Muscle layer of duodenum (tissue), 2 donors: ENCODE measurements at regions not wholly inside any gene's neighbourhood (a gene's known extent, or its start where the extent isn't known, plus 50 kb on each side); places are given as distances from the start of the nearest gene placed in this dataset.
"Not testable (repeated sequence)": the region's sequence is repeated elsewhere in the genome, so short reads cannot be mapped to it uniquely, and the experiment has no call there.

Experiments
- H3K27ac ChIP-seq: one replicate; pipeline ENCODE4 v1.7.0; 2013; ENCODE audit warnings: mild to moderate bottlenecking, low read length
- H3K27me3 ChIP-seq: one replicate; pipeline ENCODE4 v1.7.0; 2013; ENCODE audit warnings: low read depth, mild to moderate bottlenecking, control low read depth, low read length
- H3K36me3 ChIP-seq, 2 donors: one replicate each; pipeline ENCODE4 v1.7.0; 2013; ENCODE audit warnings: low read length in 2 of 2, control low read depth in 1 of 2, mild to moderate bottlenecking in 1 of 2; ENCODE audit not compliant: insufficient read depth in 2 of 2, control insufficient read depth in 1 of 2
- H3K4me1 ChIP-seq, 2 donors: one replicate each; pipeline ENCODE4 v1.7.0; 2013; ENCODE audit warnings: low read length in 2 of 2, mild to moderate bottlenecking in 2 of 2, control low read depth in 1 of 2, moderate library complexity in 1 of 2; ENCODE audit not compliant: insufficient read depth in 2 of 2, control insufficient read depth in 1 of 2
- H3K4me3 ChIP-seq, 2 donors: one replicate each; pipeline ENCODE4 v1.7.0; 2013; ENCODE audit warnings: low read length in 2 of 2, low read depth in 1 of 2, mild to moderate bottlenecking in 1 of 2
- H3K9me3 ChIP-seq, 2 donors: one replicate each; pipeline ENCODE4 v1.7.0; 2013; ENCODE audit warnings: low read length in 2 of 2, control low read depth in 1 of 2, mild to moderate bottlenecking in 1 of 2; ENCODE audit not compliant: control insufficient read depth in 1 of 2
- donor health status: healthy.

DNA sequence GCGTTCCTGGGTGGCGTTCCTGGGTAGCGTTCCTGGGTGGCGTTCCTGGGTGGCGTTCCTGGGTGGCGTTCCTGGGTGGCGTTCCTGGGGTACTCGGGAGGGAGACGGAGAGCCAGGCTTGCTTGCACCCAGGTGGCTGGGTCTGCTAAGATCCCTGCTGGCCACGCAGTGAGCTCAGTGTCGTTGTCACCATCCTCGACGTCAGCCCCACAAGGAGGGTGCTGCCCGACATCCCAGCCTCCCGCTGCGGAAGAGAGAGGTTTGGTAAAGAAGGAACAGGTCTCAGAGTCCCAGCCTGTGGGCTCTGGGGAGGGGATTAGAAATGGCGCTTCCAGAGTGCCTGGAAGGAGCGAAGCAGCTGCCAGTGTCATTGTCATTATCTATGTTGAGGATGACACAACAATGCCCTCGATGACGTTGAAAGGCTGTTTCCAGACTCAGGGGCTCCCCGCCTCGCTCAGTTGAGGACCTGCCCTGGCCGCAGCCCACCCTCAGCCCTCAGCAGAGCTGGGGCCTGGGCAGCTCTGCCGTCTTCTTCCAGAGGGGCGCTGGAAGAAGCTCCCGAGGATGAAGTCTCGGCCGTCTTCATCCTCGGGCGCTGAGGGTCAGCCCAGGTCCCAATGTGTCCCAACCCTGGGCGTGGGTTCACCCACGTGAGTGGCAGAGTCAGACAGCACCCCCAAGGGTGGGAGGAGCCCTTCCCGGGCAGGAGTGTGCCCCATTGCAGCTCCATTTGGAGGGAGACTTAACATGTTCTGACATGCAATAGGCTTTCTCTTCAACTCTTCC lies 328.8 kb downstream of the ADGRD1 start:
- H3K9me3 ChIP-seq = no peaks in the 10 kb centered on the region
- H3K27ac ChIP-seq = no peak overlapping the region
- no peaks in the 10 kb centered on the region for H3K36me3 ChIP-seq
- no peaks in the 10 kb centered on the region for H3K27me3 ChIP-seq
- no peaks in the 10 kb centered on the region for H3K4me1 ChIP-seq
- no peak overlapping the region for H3K4me3 ChIP-seq

DNA sequence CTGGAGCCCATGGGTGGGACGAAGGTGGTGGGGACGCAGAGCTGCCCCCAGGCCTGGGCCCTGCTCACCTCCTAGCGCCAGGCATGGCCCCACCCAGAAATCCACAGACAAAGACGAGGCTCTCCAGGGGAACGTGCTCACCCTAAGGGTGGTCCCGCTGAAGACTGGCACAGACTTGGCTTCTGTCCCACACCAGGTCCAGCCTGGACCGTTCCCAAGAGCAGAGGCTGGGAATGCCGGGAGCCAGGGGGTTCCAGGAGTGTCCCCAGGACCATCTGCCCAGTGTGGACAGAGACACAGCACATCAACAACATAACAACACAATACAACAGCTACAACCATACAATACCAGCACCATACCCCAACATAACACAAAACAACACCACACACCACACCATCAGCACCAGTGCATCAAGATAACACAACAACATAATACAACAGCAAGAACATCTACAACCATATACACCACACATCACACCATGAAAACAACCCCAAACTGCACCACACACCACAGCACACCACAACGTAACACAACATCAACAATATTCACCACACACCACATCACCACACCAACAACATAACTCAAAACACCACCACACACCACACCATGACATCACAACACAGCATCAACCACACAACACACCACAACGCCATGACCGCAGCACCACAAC lies 329.6 kb downstream of the ADGRD1 start:
- no peaks in the 10 kb centered on the region for H3K9me3 ChIP-seq
- H3K4me1 ChIP-seq = no peaks in the 10 kb centered on the region
- H3K4me3 ChIP-seq = no peak overlapping the region
- H3K27me3 ChIP-seq = no peaks in the 10 kb centered on the region
- no peaks in the 10 kb centered on the region for H3K36me3 ChIP-seq
- no peak overlapping the region for H3K27ac ChIP-seq

DNA sequence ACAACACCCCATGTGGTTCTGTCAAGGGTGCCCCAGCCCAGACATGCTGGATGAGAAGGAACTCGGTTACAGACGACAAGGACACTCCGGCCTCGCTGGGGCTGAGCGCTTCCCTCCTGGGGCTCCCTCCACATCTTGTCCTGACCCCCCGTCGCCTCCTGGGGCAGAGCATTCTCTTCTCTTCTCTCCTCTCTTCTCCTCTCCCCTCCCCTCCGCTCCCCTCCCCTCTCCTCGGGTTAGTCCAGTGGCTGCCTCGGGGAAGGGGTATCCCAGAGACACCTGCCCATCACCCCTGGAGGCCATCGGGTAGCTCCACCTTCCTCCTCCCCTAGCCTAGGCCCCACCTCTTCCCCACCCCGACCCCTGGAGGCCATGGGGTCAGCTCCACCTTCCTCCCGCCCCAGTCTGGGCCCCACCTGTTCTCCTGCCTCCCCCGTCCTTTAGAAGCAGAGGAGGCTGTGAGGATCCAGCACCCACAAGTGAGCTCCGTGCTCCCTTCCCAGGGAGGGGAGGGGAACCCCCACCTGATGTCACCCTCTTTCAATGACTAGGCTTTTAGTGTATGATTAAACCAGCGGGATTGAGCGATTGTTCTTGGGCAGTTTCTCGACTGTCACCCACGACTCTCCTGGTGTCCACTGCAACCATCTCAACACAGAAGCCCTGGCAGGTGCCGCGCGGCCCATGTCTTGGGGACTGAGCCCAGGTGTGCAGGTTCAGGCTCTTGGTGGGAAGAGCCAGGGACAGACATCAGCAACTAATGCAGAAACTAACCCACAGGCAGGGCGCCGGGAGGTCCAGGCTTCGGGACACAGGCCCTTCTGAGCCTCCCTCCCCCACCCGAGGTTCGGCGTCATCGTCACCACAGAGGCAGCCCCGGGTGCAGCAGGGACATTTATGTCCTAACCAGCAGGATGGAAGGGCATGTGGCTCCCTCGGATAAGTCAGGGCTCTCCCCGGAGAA lies 330.4 kb downstream of the ADGRD1 start:
- not testable (repeated sequence) for H3K36me3 ChIP-seq, H3K27ac ChIP-seq, H3K27me3 ChIP-seq, H3K9me3 ChIP-seq, H3K4me1 ChIP-seq, H3K4me3 ChIP-seq

DNA sequence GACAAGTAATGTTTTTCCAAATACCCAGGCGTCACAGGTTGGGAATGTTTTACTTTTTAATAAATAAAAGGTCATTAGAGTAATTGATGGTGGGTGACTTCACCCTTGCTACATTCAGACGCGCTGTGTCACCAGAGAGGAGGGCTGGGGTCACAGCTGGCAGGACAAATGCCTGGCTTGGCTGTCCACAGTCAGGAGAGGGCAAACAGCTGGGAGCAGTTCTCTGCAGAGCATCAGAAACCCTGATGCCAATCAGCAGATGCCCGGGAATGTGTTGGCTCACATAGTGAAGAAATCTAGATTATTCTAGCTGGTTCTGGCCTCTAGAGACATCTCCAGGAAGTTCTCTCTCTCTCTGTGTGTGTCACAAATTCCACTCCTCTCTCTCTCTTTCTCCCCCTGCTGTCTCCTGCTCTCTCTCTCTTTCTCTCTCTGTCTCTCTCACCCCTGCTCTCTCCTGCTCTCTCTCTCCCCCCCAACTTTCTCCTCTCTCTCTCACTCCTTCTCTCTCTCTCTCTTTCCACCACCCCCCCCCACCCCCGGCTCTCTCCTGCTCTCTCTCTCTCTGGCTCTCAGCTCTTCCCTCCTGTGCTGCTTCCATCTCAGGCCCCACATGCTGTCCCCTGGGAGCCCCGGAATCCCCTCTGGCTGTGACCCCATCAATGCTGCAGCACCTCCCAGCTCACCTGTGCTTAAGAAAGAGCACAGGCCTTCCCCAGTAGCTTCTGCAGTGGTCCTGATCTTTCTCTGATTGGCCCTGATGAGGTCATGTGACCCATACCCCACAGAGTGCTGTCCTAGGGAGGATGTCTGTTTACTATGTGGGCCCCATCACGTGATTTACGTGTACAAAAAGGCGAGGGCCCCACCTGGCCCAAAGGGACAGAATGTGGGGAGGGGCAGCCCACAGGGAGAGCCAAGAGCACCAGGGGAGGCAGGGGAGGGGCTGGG lies 331.5 kb downstream of the ADGRD1 start:
- H3K36me3 ChIP-seq, H3K27me3 ChIP-seq, H3K4me1 ChIP-seq, H3K4me3 ChIP-seq, H3K27ac ChIP-seq, H3K9me3 ChIP-seq: not testable (repeated sequence)

DNA sequence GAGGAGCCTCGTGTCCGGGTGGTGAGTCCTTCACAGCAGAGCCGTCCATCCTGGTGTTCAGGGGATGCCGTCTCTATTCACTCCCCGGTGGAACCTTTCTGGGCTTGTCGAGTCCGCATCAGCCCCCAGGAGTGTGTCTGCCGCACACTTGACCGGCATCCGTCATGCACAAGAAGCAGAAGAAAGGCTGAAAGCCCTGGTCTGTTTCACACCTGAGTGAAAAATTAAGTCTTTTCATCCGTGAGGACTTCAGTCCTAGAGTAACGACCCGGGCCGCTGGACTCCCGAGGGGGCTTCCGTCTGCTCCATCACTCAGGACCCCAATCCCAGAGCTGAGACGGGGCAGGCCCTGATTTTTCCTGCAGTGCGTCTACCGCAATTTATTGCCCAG lies 332.2 kb downstream of the ADGRD1 start:
- not testable (repeated sequence) for H3K4me3 ChIP-seq, H3K4me1 ChIP-seq, H3K36me3 ChIP-seq, H3K27me3 ChIP-seq, H3K9me3 ChIP-seq, H3K27ac ChIP-seq

DNA sequence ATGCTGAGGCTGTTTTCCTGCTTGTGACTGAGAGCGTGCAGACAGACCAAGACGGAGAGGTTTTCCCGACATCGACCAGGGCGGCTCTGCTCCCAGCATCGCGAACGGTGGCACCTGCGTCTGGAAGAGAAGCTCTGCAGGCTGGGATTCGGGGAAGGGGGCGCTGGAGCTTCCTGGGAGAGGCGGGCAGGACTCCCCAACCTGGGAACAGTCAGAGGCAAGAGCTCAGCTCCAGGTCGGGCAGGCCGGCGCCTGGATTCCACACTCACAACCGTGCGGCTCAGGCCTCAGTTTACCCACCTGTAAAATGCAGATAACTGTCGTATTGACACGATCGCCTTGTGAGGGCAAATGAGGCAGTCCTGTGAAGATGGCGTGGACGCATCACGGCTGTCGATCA lies 332.6 kb downstream of the ADGRD1 start:
- not testable (repeated sequence) for H3K27ac ChIP-seq, H3K9me3 ChIP-seq, H3K4me3 ChIP-seq, H3K27me3 ChIP-seq, H3K4me1 ChIP-seq, H3K36me3 ChIP-seq

DNA sequence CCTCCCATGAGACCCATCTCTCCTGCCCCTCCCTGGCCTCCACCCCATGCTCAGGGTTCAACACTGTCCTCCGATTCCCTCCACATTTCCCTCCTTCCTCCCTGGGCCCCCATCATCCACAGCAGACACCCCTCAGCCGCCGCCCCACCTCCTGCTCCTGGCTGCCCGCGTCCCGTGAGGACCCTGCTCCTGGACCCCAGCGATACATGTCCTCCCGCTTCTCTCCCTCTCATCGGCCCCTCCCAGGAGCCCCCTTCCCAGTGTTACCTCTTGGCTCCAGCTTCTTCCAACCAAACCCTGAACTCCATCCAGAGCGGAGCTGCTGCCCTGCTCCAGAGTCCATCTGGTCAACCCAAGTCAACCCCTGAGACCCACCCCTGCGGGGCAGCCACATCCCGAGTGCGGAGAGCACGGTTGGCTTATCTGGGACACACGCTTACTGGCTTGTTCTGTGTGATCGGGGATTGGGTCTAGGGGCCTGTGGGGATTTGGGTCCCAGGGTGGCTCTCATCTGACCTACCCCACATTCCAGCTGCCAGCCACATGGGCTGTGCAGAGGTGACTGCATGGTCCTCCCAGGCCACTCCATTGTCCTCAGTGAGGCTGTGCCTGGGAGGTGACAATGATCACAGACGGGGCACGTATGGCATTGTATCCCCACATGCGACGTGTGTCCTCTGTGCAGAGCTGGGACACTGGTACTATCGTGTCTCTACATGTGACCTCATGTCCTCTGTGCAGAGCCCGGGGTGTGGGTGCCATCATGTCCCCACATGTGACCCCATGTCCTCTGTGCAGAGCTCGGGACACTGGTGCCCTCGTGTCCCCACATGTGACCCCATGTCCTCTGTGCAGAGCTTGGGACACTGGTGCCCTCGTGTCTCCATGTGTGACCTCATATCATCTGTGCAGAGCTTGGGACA lies 333.6 kb downstream of the ADGRD1 start:
- Histone ChIP-seq H3K4me1 (no peaks in the 10 kb centered on the region), H3K9me3 (no peaks in the 10 kb centered on the region), H3K36me3 (no peaks in the 10 kb centered on the region), H3K27me3 (no peaks in the 10 kb centered on the region), H3K4me3 (no peak overlapping the region), H3K27ac (no peak overlapping the region)

DNA sequence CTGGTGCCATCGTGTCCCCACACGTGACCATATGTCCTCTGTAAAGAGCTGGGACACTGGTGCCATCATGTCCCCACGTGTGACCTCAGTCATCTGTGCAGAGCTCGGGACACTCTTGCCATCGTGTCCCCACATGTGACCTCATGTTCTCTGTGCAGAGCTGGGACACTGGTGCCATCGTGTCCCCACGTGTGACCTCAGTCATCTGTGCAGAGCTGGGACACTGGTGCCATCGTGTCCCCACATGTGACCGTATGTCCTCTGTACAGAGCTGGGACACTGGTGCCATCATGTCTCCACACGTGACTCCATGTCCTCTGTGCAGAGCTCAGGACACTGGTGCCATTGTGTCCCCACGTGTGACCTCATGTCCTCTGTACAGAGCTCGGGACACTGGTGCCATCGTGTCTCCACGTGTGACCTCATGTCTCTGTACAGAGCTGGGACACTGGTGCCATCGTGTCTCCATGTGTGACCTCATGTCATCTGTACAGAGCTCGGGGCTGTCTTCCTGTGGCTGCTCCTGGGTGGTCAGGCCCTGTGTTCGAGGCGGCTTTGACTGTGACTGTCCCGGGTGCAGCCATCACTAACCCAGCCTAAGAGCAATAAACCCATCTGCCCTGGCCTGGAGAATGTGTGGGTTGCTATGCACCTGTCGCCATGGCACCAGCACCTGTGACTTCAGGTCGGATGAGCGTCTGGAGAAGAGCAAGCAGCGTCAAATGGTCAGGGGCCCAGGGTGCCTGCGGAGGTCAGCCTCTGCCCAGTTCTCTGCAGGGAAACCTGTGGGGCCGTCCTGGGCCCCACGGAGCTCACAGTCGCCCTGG lies 334.4 kb downstream of the ADGRD1 start:
- Histone ChIP-seq H3K36me3 (no peaks in the 10 kb centered on the region), H3K27ac (no peak overlapping the region), H3K4me1 (no peaks in the 10 kb centered on the region), H3K4me3 (no peak overlapping the region), H3K27me3 (no peaks in the 10 kb centered on the region), H3K9me3 (no peaks in the 10 kb centered on the region)

DNA sequence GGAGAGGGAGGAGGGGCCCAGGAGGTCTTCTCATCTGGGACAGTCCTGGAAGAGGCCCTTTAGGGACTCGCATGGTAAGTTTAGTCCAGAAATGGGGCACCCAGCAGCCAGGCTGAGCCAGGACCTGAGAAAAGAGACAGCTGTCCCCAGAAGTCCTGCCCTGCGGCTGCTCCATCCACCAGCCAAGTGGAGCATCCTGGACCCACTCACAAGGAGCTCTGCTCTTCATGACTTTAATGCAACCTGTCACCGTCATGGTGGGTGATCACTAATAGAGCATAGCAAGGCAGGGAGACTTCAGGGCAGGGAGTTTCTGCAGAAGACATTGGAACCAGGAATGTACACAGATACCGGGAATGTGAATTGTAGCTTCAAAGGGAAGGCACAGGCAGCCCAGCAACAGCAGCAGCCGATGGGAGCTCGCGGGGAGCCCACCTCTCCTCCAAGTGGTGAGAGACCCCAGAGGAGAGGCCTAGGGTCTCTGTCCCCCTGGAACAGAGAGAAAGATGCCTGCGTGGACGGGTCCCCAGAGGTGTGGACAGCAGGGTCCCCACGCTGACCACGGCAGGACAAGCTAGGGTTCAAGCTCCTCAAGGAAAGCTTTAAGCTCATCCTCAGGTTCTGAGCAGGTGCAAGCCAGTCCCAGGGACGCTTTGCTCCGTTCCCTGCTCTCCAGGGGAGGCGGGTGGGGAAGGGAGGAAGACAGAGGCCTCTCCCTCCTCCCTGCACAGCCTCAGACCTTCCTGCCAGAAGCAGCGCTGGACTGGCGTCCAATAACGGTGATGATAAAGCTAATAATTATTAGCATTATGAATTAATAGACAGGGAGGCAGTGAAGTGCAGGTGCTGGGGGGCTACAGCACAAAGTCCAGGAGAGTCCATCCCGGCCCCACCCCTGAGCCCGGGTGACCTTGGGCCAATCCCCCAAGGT lies 335.3 kb downstream of the ADGRD1 start:
- H3K27me3 ChIP-seq, H3K4me3 ChIP-seq, H3K27ac ChIP-seq, H3K9me3 ChIP-seq, H3K4me1 ChIP-seq, H3K36me3 ChIP-seq: not testable (repeated sequence)
